G401 (cell line): ENCODE measurements at regions not wholly inside any gene's neighbourhood (a gene's known extent, or its start where the extent isn't known, plus 50 kb on each side); places are given as distances from the start of the nearest gene placed in this dataset.
"Not testable (repeated sequence)": the region's sequence is repeated elsewhere in the genome, so short reads cannot be mapped to it uniquely, and the experiment has no call there.

Experiments
- DNase-seq: peaks from one replicate; pipeline ENCODE4 v3.0.0-alpha.2; 2015; ENCODE audit warnings: low spot score
- in situ Hi-C: cut with HindIII; loops from 2 replicates; pipeline ENCODE4 v1.10.0; 2016; ENCODE audit warnings: low sequenced_read_pairs, mixed read lengths

- DNase-seq, in situ Hi-C loops: not testable (repeated sequence)
These were observed 193.5 kb upstream of the ATP6AP2 start for GRCh38 chrX:40387311-40387710.

GRCh38 chrX:40385682-40386081 lies 195.1 kb upstream of the ATP6AP2 start:
- in situ Hi-C loops, result no loop called here

GRCh38 chrX:40385256-40385655 lies 195.5 kb upstream of the ATP6AP2 start:
- DNase-seq, result no peak
- in situ Hi-C loops, result no loop called here

More at GRCh38 chrX:40385682-40386081, 195.1 kb upstream of the ATP6AP2 start:
- DNase-seq, result no peak

- in situ Hi-C loops, result no loop called here
- no peak for DNase-seq
These were observed 196.8 kb upstream of the ATP6AP2 start for GRCh38 chrX:40383969-40384368.

GRCh38 chrX:40383360-40383759 lies 197.4 kb upstream of the ATP6AP2 start:
- no peak for DNase-seq
- in situ Hi-C loops, result no loop called here

- in situ Hi-C loops, result no loop called here
- no peak for DNase-seq
These were observed 199.9 kb upstream of the ATP6AP2 start for GRCh38 chrX:40380655-40381488.

GRCh38 chrX:40377684-40378083 lies 203.1 kb upstream of the ATP6AP2 start:
- in situ Hi-C loops, result no loop called here
- no peak for DNase-seq

- in situ Hi-C loops, result no loop called here
- peak; percentile 75 for DNase-seq
These were observed 206.3 kb upstream of the ATP6AP2 start for GRCh38 chrX:40374486-40374885.

- in situ Hi-C loops, result no loop called here
- no peak for DNase-seq
These were observed 207.1 kb upstream of the ATP6AP2 start for GRCh38 chrX:40373641-40374040.

GRCh38 chrX:40373025-40373424 lies 207.7 kb upstream of the ATP6AP2 start:
- DNase-seq, result no peak
- in situ Hi-C loops, result no loop called here

GRCh38 chrX:40371376-40371775 lies 209.4 kb upstream of the ATP6AP2 start:
- no peak for DNase-seq
- in situ Hi-C loops, result no loop called here

GRCh38 chrX:40368611-40369061 lies 212.1 kb upstream of the ATP6AP2 start:
- DNase-seq, result no peak
- in situ Hi-C loops, result no loop called here

GRCh38 chrX:40366661-40367060 lies 214.1 kb upstream of the ATP6AP2 start:
- no peak for DNase-seq
- in situ Hi-C loops, result no loop called here

- in situ Hi-C loops, DNase-seq: not testable (repeated sequence)
These were observed 218.5 kb upstream of the ATP6AP2 start for GRCh38 chrX:40362291-40362690.

GRCh38 chrX:40360557-40360956 lies 220.2 kb upstream of the ATP6AP2 start:
- in situ Hi-C loops, result no loop called here
- no peak for DNase-seq

- in situ Hi-C loops, result no loop called here
- DNase-seq, result no peak
These were observed 221.2 kb upstream of the ATP6AP2 start for GRCh38 chrX:40359593-40359992.

- in situ Hi-C loops, result no loop called here
- no peak for DNase-seq
These were observed 221.8 kb upstream of the ATP6AP2 start for GRCh38 chrX:40358994-40359393.

GRCh38 chrX:40349251-40349650 lies 231.5 kb upstream of the ATP6AP2 start:
- no peak for DNase-seq
- in situ Hi-C loops, result no loop called here

GRCh38 chrX:40346379-40346778 lies 234.4 kb upstream of the ATP6AP2 start:
- DNase-seq, result no peak
- in situ Hi-C loops, result no loop called here

GRCh38 chrX:40343319-40343718 lies 237.5 kb upstream of the ATP6AP2 start:
- in situ Hi-C loops, result no loop called here
- DNase-seq, result no peak

- DNase-seq, result peak; percentile 0
- in situ Hi-C loops, result no loop called here
These were observed 240.7 kb upstream of the ATP6AP2 start for GRCh38 chrX:40340116-40340515.
